Hypothalamus (tissue), 51 donors: ENCODE measurements at regions not wholly inside any gene's neighbourhood (a gene's known extent, or its start where the extent isn't known, plus 50 kb on each side); places are given as distances from the start of the nearest gene placed in this dataset.

Source experiments
- DNase-seq, 51 donors: peaks; one replicate each; lab custom pipeline; 2025; lab: John Stamatoyannopoulos, UW

- no peak for DNase-seq
These were observed 703.8 kb downstream of the CDH8 start for GRCh38 chr16:61332461-61332860.

- no peak for DNase-seq
These were observed 712.2 kb downstream of the CDH8 start for GRCh38 chr16:61324044-61324443.

- DNase-seq = no peak
These were observed 712.8 kb downstream of the CDH8 start for GRCh38 chr16:61323456-61323855.

- DNase-seq = no peak
These were observed 715.4 kb downstream of the CDH8 start for GRCh38 chr16:61320791-61321190.

GRCh38 chr16:61313931-61314330 lies 722.3 kb downstream of the CDH8 start:
- no peak for DNase-seq

GRCh38 chr16:61309386-61309785 lies 726.9 kb downstream of the CDH8 start:
- no peak for DNase-seq

GRCh38 chr16:61306204-61306603 lies 730.0 kb downstream of the CDH8 start:
- no peak for DNase-seq

GRCh38 chr16:61296814-61297213 lies 739.4 kb downstream of the CDH8 start:
- DNase-seq = no peak

GRCh38 chr16:61296305-61296704 lies 739.9 kb downstream of the CDH8 start:
- no peak for DNase-seq

- no peak for DNase-seq
These were observed 740.9 kb downstream of the CDH8 start for GRCh38 chr16:61295311-61295710.

- no peak for DNase-seq
These were observed 747.1 kb downstream of the CDH8 start for GRCh38 chr16:61289141-61289540.

- DNase-seq = no peak
These were observed 758.4 kb downstream of the CDH8 start for GRCh38 chr16:61277849-61278248.

GRCh38 chr16:61274211-61274610 lies 762.0 kb downstream of the CDH8 start:
- DNase-seq = no peak

GRCh38 chr16:61270726-61271125 lies 765.5 kb downstream of the CDH8 start:
- DNase-seq = no peak

- no peak for DNase-seq
These were observed 772.8 kb downstream of the CDH8 start for GRCh38 chr16:61263400-61263799.

GRCh38 chr16:61261315-61261714 lies 774.9 kb downstream of the CDH8 start:
- no peak for DNase-seq

- no peak for DNase-seq
These were observed 789.6 kb downstream of the CDH8 start for GRCh38 chr16:61246592-61246991.

- no peak for DNase-seq
These were observed 792.3 kb downstream of the CDH8 start for GRCh38 chr16:61243954-61244353.

GRCh38 chr16:61237884-61238485 lies 798.3 kb downstream of the CDH8 start:
- no peak for DNase-seq

GRCh38 chr16:61233713-61234112 lies 802.5 kb downstream of the CDH8 start:
- no peak for DNase-seq

GRCh38 chr16:61228371-61228770 lies 807.9 kb downstream of the CDH8 start:
- no peak for DNase-seq

GRCh38 chr16:61215605-61216004 lies 820.6 kb downstream of the CDH8 start:
- no peak for DNase-seq

GRCh38 chr16:61214780-61215179 lies 821.5 kb downstream of the CDH8 start:
- DNase-seq = no peak
